SK-N-SH (cell line): ENCODE measurements at regions not wholly inside any gene's neighbourhood (a gene's known extent, or its start where the extent isn't known, plus 50 kb on each side); places are given as distances from the start of the nearest gene placed in this dataset.
"Not testable (repeated sequence)": the region's sequence is repeated elsewhere in the genome, so short reads cannot be mapped to it uniquely, and the experiment has no call there.

Experiments
- CTCF ChIP-seq: fragments of 200-600 bp; sonication (generic); IDR thresholded peaks from 2 replicates; pipeline ENCODE4 v1.6.1; 2017; ENCODE audit warnings: antibody characterized with exemption, mild to moderate bottlenecking, moderate library complexity
- FOXM1 ChIP-seq: IDR thresholded peaks from 2 replicates; pipeline ENCODE4 v1.4.0; 2012; ENCODE audit warnings: low read depth, mild to moderate bottlenecking
- GABPA ChIP-seq: IDR thresholded peaks from 2 replicates; pipeline ENCODE4 v1.4.0; 2012; ENCODE audit warnings: low read depth, mild to moderate bottlenecking
- GATA2 ChIP-seq: sonication (generic); formaldehyde crosslinking; IDR thresholded peaks from 2 replicates; pipeline ENCODE4 v1.5.0; 2020; ENCODE audit warnings: mild to moderate bottlenecking, missing genetic modification reagents
- IRF3 ChIP-seq: fragments of 150-350 bp; IDR thresholded peaks from 2 replicates; pipeline ENCODE4 v1.6.1; 2016; ENCODE audit warnings: mild to moderate bottlenecking, low read depth, low read length
- NRF1 ChIP-seq: IDR thresholded peaks from 2 replicates; pipeline ENCODE4 v1.6.1; 2012; ENCODE audit warnings: low read depth, mild to moderate bottlenecking, low read length
- POLR2AphosphoS5 ChIP-seq: IDR thresholded peaks from 2 replicates; pipeline ENCODE4 v1.6.1; 2012; ENCODE audit warnings: low read depth, low read length
- RCOR1 ChIP-seq: fragments of 150-350 bp; IDR thresholded peaks from 2 replicates; pipeline ENCODE4 v1.6.1; 2017; ENCODE audit warnings: antibody characterized with exemption, low read length
- REST ChIP-seq: IDR thresholded peaks from 2 replicates; pipeline ENCODE4 v1.6.1; 2012; ENCODE audit warnings: mild to moderate bottlenecking, low read depth, low read length, moderate library complexity
- TCF12 ChIP-seq: IDR thresholded peaks from 2 replicates; pipeline ENCODE4 v1.4.0; 2012
- USF2 ChIP-seq: fragments of 150-350 bp; IDR thresholded peaks from 2 replicates; pipeline ENCODE4 v1.6.1; 2017; ENCODE audit warnings: antibody characterized with exemption, low read length, low read depth, borderline replicate concordance

- TF ChIP-seq GATA2, RCOR1, USF2, TCF12, CTCF, GABPA, IRF3, FOXM1: not testable (repeated sequence)
- TF ChIP-seq REST: peak; percentile 81
- TF ChIP-seq NRF1: peak; percentile 57
- TF ChIP-seq POLR2AphosphoS5: peak; percentile 40; the same call in 1 of the 2 replicates
Measured at GRCh38 chr9:39809401-39810226, 454.1 kb downstream of the SPATA31A1 start.
